H9 (cell line): ENCODE measurements at regions not wholly inside any gene's neighbourhood (a gene's known extent, or its start where the extent isn't known, plus 50 kb on each side); places are given as distances from the start of the nearest gene placed in this dataset.

ENCODE experiments used
- DNase-seq: peaks from one replicate; pipeline ENCODE4 v3.0.0-alpha.2; 2017
- H2AFZ ChIP-seq: one replicate; pipeline ENCODE4 v1.6.1; 2013; ENCODE audit warnings: mild to moderate bottlenecking, low read length, control low read depth, moderate library complexity
- H2AK5ac ChIP-seq: 2 replicates; pipeline ENCODE4 v1.6.1; 2013; ENCODE audit warnings: low read length, control low read depth, mixed read lengths; ENCODE audit not compliant: insufficient read length
- H2BK120ac ChIP-seq: one replicate; pipeline ENCODE4 v1.6.1; 2013; ENCODE audit warnings: low read depth, mild to moderate bottlenecking, low read length, control low read depth, inconsistent platforms; ENCODE audit not compliant: poor library complexity, severe bottlenecking
- H2BK12ac ChIP-seq: 2 replicates; pipeline ENCODE4 v1.6.1; 2013; ENCODE audit warnings: low read length, control low read depth, mixed read lengths, low read depth; ENCODE audit not compliant: insufficient read length
- H2BK15ac ChIP-seq: 2 replicates; pipeline ENCODE4 v1.6.1; 2013; ENCODE audit warnings: low read depth, low read length, control low read depth
- H2BK20ac ChIP-seq: one replicate; pipeline ENCODE4 v1.6.1; 2013; ENCODE audit warnings: low read depth, mild to moderate bottlenecking, low read length, control low read depth, inconsistent platforms; ENCODE audit not compliant: poor library complexity, severe bottlenecking
- H2BK5ac ChIP-seq: 2 replicates; pipeline ENCODE4 v1.6.1; 2013; ENCODE audit warnings: low read length, control low read depth, mixed read lengths; ENCODE audit not compliant: insufficient read length
- H3K14ac ChIP-seq: 2 replicates; pipeline ENCODE4 v1.6.1; 2013; ENCODE audit warnings: low read length, control low read depth; ENCODE audit not compliant: insufficient read depth
- H3K18ac ChIP-seq: 2 replicates; pipeline ENCODE4 v1.6.1; 2013; ENCODE audit warnings: low read depth, mild to moderate bottlenecking, mixed read lengths, low read length, control low read depth; ENCODE audit not compliant: insufficient read length
- H3K23ac ChIP-seq: 2 replicates; pipeline ENCODE4 v1.6.1; 2013; ENCODE audit warnings: low read length, control low read depth, mixed read lengths, low read depth; ENCODE audit not compliant: insufficient read length
- H3K23me2 ChIP-seq: 2 replicates; pipeline ENCODE4 v1.6.1; 2013; ENCODE audit warnings: low read depth, mild to moderate bottlenecking, mixed read lengths, low read length, control low read depth; ENCODE audit not compliant: insufficient read length, poor library complexity, severe bottlenecking
- H3K27ac ChIP-seq: 2 replicates; pipeline ENCODE4 v1.5.1; 2013; ENCODE audit warnings: low read length, control low read depth, mixed read lengths, low read depth; ENCODE audit not compliant: insufficient read length
- H3K27me3 ChIP-seq: 2 replicates; pipeline ENCODE4 v1.6.1; 2013; ENCODE audit warnings: low read length, control low read depth, inconsistent platforms; ENCODE audit not compliant: insufficient read depth
- H3K4ac ChIP-seq: 2 replicates; pipeline ENCODE4 v1.6.1; 2013; ENCODE audit warnings: low read depth, mild to moderate bottlenecking, control low read depth, inconsistent platforms, low read length, moderate library complexity
- H3K4me1 ChIP-seq: 2 replicates; pipeline ENCODE4 v1.6.1; 2013; ENCODE audit warnings: low read length, control low read depth, inconsistent platforms; ENCODE audit not compliant: insufficient read depth
- H3K4me2 ChIP-seq: 2 replicates; pipeline ENCODE4 v1.6.1; 2013; ENCODE audit warnings: low read length, control low read depth, mixed read lengths; ENCODE audit not compliant: insufficient read length, insufficient read depth
- H3K56ac ChIP-seq: 2 replicates; pipeline ENCODE4 v1.6.1; 2013; ENCODE audit warnings: low read depth, mild to moderate bottlenecking, mixed read lengths, low read length, control low read depth; ENCODE audit not compliant: insufficient read length
- H3K79me1 ChIP-seq: 2 replicates; pipeline ENCODE4 v1.6.1; 2013; ENCODE audit warnings: low read depth, mild to moderate bottlenecking, moderate library complexity, low read length, control low read depth, inconsistent platforms; ENCODE audit not compliant: insufficient read depth, poor library complexity, severe bottlenecking
- H3K79me2 ChIP-seq: 2 replicates; pipeline ENCODE4 v1.6.1; 2013; ENCODE audit warnings: low read length, control low read depth, inconsistent platforms; ENCODE audit not compliant: insufficient read depth
- H3K9ac ChIP-seq: 2 replicates; pipeline ENCODE4 v1.6.1; 2013; ENCODE audit warnings: low read length, control low read depth, mixed read lengths; ENCODE audit not compliant: insufficient read length; ENCODE audit errors: extremely low read depth
- H3K9me3 ChIP-seq: one replicate; pipeline ENCODE4 v1.6.1; 2013; ENCODE audit warnings: low read depth, low read length, inconsistent platforms; ENCODE audit not compliant: control insufficient read depth
- H3T11ph ChIP-seq: one replicate; pipeline ENCODE4 v1.6.1; 2013; ENCODE audit warnings: mild to moderate bottlenecking, low read length, control low read depth, inconsistent platforms
- H4K20me1 ChIP-seq: one replicate; pipeline ENCODE4 v1.6.1; 2013; ENCODE audit not compliant: control insufficient read depth, insufficient read length, insufficient read depth
- H4K5ac ChIP-seq: 2 replicates; pipeline ENCODE4 v1.6.1; 2013; ENCODE audit warnings: low read depth, mild to moderate bottlenecking, mixed read lengths, low read length, control low read depth; ENCODE audit not compliant: insufficient read length
- H4K8ac ChIP-seq: replicated peaks from 2 replicates; pipeline ENCODE4 v1.6.1; 2013; ENCODE audit warnings: low read length, control low read depth, mixed read lengths, low read depth; ENCODE audit not compliant: insufficient read length
- H4K91ac ChIP-seq: 2 replicates; pipeline ENCODE4 v1.6.1; 2013; ENCODE audit warnings: low read depth, mild to moderate bottlenecking, moderate library complexity, mixed read lengths, low read length, control low read depth; ENCODE audit not compliant: insufficient read length
- H3K27ac Mint-ChIP-seq, 3 experiments: 2 replicates in 2 of 3; 3 replicates in 1 of 3; pipeline ENCODE4 v1.8.0; 2020 to 2021; ENCODE audit warnings: mixed read lengths in 3 of 3, mild to moderate bottlenecking in 1 of 3, moderate library complexity in 1 of 3
- H3K27me3 Mint-ChIP-seq: 2 replicates; pipeline ENCODE4 v1.8.0; 2021; ENCODE audit warnings: low read depth, mild to moderate bottlenecking, moderate library complexity, mixed read lengths
- H3K36me3 Mint-ChIP-seq, 3 experiments: 2 replicates in 2 of 3; 3 replicates in 1 of 3; pipeline ENCODE4 v1.8.0; 2020 to 2021; ENCODE audit warnings: low read depth in 3 of 3, mixed read lengths in 3 of 3; ENCODE audit not compliant: insufficient read depth in 1 of 3
- H3K4me1 Mint-ChIP-seq, 2 experiments: 2 replicates each; pipeline ENCODE4 v1.8.0; 2020; ENCODE audit warnings: mixed read lengths in 2 of 2
- H3K4me3 Mint-ChIP-seq, 2 experiments: 2 replicates in 1 of 2; 3 replicates in 1 of 2; pipeline ENCODE4 v1.8.0; 2020 to 2021; ENCODE audit warnings: mild to moderate bottlenecking in 2 of 2, mixed read lengths in 2 of 2, moderate library complexity in 1 of 2
- H3K9me3 Mint-ChIP-seq, 2 experiments: 2 replicates in 1 of 2; 3 replicates in 1 of 2; pipeline ENCODE4 v1.8.0; 2020; ENCODE audit warnings: mild to moderate bottlenecking in 2 of 2, mixed read lengths in 2 of 2, moderate library complexity in 1 of 2
- WGBS: extraction: QIAGEN DNeasy Blood & Tissue Kit; methylation state at CpG from one replicate; pipeline ENCODE4 v1.1.7; 2013; ENCODE audit warnings: missing lambda C conversion rate, low lambda C conversion rate, mixed read lengths; ENCODE audit not compliant: insufficient read length; ENCODE audit errors: extremely low coverage; 5-methylcytosine and 5-hydroxymethylcytosine counted together
- TF ChIP-seq, protein P1 (sequence below): fragments of 200-600 bp; sonication (generic); conservative IDR thresholded peaks from 3 replicates; pipeline ENCODE4 v1.8.0; 2021; ENCODE audit warnings: antibody characterized with exemption, mild to moderate bottlenecking

DNA sequence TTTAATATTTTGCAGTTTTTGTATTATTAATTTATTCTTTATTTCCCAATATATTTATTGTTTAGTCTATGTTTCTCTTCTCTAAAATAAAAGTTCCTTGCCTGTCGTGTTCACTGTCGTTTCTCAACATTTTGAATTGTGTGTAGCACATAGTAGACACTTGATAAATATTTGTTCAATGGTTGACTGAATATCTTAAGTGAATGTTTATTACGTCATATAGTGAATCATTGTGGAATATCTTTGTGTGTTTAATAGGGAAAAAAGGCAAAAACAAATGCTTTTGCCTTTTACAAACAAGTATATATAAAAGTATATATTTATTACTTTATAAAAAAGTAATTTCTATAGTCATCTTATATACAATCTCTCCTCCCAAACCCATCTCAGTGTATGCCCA lies 572.3 kb downstream of the EPHA3 start:
- H3K4ac ChIP-seq = no peak overlapping the region
- H3K56ac ChIP-seq = no peak overlapping the region
- 0 out of 4 replicates have a peak, but pooled peaks cover 0 to 2% of the 10 kb centered on the region in 2 experiments for H3K4me1 Mint-ChIP-seq
- H2BK120ac ChIP-seq = no peak overlapping the region
- no peak overlapping the region for H3K4me2 ChIP-seq
- no peak overlapping the region for H2AFZ ChIP-seq
- no peak overlapping the region for H2BK12ac ChIP-seq
- H3K23me2 ChIP-seq = no peaks in the 10 kb centered on the region
- no peak overlapping the region for H2BK20ac ChIP-seq
- no peak overlapping the region for H3K27ac Mint-ChIP-seq
- TF ChIP-seq, protein P1, sequence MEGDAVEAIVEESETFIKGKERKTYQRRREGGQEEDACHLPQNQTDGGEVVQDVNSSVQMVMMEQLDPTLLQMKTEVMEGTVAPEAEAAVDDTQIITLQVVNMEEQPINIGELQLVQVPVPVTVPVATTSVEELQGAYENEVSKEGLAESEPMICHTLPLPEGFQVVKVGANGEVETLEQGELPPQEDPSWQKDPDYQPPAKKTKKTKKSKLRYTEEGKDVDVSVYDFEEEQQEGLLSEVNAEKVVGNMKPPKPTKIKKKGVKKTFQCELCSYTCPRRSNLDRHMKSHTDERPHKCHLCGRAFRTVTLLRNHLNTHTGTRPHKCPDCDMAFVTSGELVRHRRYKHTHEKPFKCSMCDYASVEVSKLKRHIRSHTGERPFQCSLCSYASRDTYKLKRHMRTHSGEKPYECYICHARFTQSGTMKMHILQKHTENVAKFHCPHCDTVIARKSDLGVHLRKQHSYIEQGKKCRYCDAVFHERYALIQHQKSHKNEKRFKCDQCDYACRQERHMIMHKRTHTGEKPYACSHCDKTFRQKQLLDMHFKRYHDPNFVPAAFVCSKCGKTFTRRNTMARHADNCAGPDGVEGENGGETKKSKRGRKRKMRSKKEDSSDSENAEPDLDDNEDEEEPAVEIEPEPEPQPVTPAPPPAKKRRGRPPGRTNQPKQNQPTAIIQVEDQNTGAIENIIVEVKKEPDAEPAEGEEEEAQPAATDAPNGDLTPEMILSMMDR = no peak
- no peak overlapping the region for H4K5ac ChIP-seq
- H3K4me3 Mint-ChIP-seq = no peak overlapping the region
- no peak overlapping the region for H3T11ph ChIP-seq
- H4K20me1 ChIP-seq = no peaks in the 10 kb centered on the region
- H2AK5ac ChIP-seq = no peak overlapping the region
- no peaks in the 10 kb centered on the region for H3K27me3 ChIP-seq
- H3K9me3 Mint-ChIP-seq = no peaks in the 10 kb centered on the region
- no peak overlapping the region for H4K8ac ChIP-seq
- H2BK15ac ChIP-seq = no peak overlapping the region
- no peak overlapping the region for H4K91ac ChIP-seq
- H3K18ac ChIP-seq = no peak overlapping the region
- no peak overlapping the region for H2BK5ac ChIP-seq
- H3K9ac ChIP-seq = no peak overlapping the region
- no peaks in the 10 kb centered on the region for H3K79me1 ChIP-seq
- no peaks in the 10 kb centered on the region for H3K79me2 ChIP-seq
- H3K36me3 Mint-ChIP-seq = no peaks in the 10 kb centered on the region
- no peaks in the 10 kb centered on the region for H3K4me1 ChIP-seq
- DNase-seq = no peak
- WGBS = no CpG with 5 or more reads among the region's 3 CpGs
- H3K9me3 ChIP-seq = no peaks in the 10 kb centered on the region
- H3K27ac ChIP-seq = no peak overlapping the region
- no peaks in the 10 kb centered on the region for H3K27me3 Mint-ChIP-seq
- no peak overlapping the region for H3K23ac ChIP-seq
- H3K14ac ChIP-seq = no peak overlapping the region
